ENCODE measurements at regions not wholly inside any gene's neighbourhood (a gene's known extent, or its start where the extent isn't known, plus 50 kb on each side); places are given as distances from the start of the nearest gene placed in this dataset.
"Not testable (repeated sequence)": the region's sequence is repeated elsewhere in the genome, so short reads cannot be mapped to it uniquely, and the experiment has no call there.

GRCh38 chr5:51559921-51560658, 176.8 kb downstream of the ISL1 start:
- no peak for DNase-seq

GRCh38 chr5:51566953-51567352, 183.7 kb downstream of the ISL1 start:
- no peak for DNase-seq

- DNase-seq: no peak
Measured at GRCh38 chr5:51567636-51568035, 184.4 kb downstream of the ISL1 start.

- no peak for DNase-seq
Measured at GRCh38 chr5:51573835-51574234, 190.6 kb downstream of the ISL1 start.

- no peak for DNase-seq
Measured at GRCh38 chr5:51582871-51583394, 199.7 kb downstream of the ISL1 start.

- DNase-seq: no peak
Measured at GRCh38 chr5:51598026-51598425, 214.8 kb downstream of the ISL1 start.

GRCh38 chr5:51599587-51599986, 216.3 kb downstream of the ISL1 start:
- DNase-seq: peak; percentile 93

GRCh38 chr5:51604324-51604723, 221.1 kb downstream of the ISL1 start:
- DNase-seq: no peak

GRCh38 chr5:51606921-51607320, 223.7 kb downstream of the ISL1 start:
- DNase-seq: no peak

- DNase-seq: no peak
Measured at GRCh38 chr5:51618234-51618633, 235.0 kb downstream of the ISL1 start.

- no peak for DNase-seq
Measured at GRCh38 chr5:51621156-51621555, 237.9 kb downstream of the ISL1 start.

GRCh38 chr5:51622161-51622790, 239.0 kb downstream of the ISL1 start:
- no peak for DNase-seq

- DNase-seq: no peak
Measured at GRCh38 chr5:51625224-51625968, 242.1 kb downstream of the ISL1 start.

GRCh38 chr5:51632027-51632426, 248.8 kb downstream of the ISL1 start:
- DNase-seq: no peak

- DNase-seq: peak; percentile 16
Measured at GRCh38 chr5:51632793-51633192, 249.5 kb downstream of the ISL1 start.

- not testable (repeated sequence) for DNase-seq
Measured at GRCh38 chr5:51636973-51637372, 253.7 kb downstream of the ISL1 start.

GRCh38 chr5:51644976-51645375, 261.7 kb downstream of the ISL1 start:
- DNase-seq: no peak

GRCh38 chr5:51646482-51646881, 263.2 kb downstream of the ISL1 start:
- DNase-seq: no peak

GRCh38 chr5:51650824-51651223, 267.6 kb downstream of the ISL1 start:
- no peak for DNase-seq

- DNase-seq: no peak
Measured at GRCh38 chr5:51651476-51651875, 268.2 kb downstream of the ISL1 start.

GRCh38 chr5:51651889-51652288, 268.6 kb downstream of the ISL1 start:
- no peak for DNase-seq

- DNase-seq: no peak
Measured at GRCh38 chr5:51652980-51653379, 269.7 kb downstream of the ISL1 start.

GRCh38 chr5:51657340-51658240, 274.3 kb downstream of the ISL1 start:
- no peak for DNase-seq
